Loucy (cell line): ENCODE measurements at regions not wholly inside any gene's neighbourhood (a gene's known extent, or its start where the extent isn't known, plus 50 kb on each side); places are given as distances from the start of the nearest gene placed in this dataset.

Source experiments
- EZH2phosphoT487 ChIP-seq: fragments of 200-600 bp; IDR thresholded peaks from 2 replicates; pipeline ENCODE4 v1.6.1; 2018; ENCODE audit warnings: antibody characterized with exemption, mild to moderate bottlenecking, moderate library complexity, borderline replicate concordance
- TF ChIP-seq, protein P1 (sequence below): fragments of 200-600 bp; sonication (generic); conservative IDR thresholded peaks from 2 replicates; pipeline ENCODE4 v1.5.1; 2014; ENCODE audit warnings: mild to moderate bottlenecking, antibody characterized with exemption, low read length

DNA sequence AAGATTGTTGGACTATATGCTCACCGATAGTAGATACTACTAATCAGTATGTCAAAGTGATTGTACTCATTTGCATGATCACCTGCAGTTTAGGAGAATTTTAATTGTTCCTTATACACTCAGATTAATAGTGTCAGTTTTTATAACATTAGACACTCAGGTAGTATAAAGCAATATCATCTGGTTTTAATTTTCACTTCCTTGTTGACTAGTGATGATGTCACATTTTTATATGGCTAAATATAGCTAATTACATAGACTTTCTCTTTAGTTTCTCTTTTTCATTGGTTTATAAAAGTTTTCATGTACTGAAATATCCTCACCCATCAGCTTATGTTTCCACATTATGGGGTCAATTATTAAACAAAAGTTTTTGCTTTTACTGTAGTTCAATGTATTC is 1332.4 kb upstream of the ADGRL2 start:
- TF ChIP-seq, protein P1, sequence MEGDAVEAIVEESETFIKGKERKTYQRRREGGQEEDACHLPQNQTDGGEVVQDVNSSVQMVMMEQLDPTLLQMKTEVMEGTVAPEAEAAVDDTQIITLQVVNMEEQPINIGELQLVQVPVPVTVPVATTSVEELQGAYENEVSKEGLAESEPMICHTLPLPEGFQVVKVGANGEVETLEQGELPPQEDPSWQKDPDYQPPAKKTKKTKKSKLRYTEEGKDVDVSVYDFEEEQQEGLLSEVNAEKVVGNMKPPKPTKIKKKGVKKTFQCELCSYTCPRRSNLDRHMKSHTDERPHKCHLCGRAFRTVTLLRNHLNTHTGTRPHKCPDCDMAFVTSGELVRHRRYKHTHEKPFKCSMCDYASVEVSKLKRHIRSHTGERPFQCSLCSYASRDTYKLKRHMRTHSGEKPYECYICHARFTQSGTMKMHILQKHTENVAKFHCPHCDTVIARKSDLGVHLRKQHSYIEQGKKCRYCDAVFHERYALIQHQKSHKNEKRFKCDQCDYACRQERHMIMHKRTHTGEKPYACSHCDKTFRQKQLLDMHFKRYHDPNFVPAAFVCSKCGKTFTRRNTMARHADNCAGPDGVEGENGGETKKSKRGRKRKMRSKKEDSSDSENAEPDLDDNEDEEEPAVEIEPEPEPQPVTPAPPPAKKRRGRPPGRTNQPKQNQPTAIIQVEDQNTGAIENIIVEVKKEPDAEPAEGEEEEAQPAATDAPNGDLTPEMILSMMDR, result no peak
- TF ChIP-seq EZH2phosphoT487, result no peak
